K562 (cell line): ENCODE measurements at regions not wholly inside any gene's neighbourhood (a gene's known extent, or its start where the extent isn't known, plus 50 kb on each side); places are given as distances from the start of the nearest gene placed in this dataset.

Experiments used
- ATAC-seq: fragments of 200-7000 bp; cut with Tn5 transposase; 3 replicates; pipeline ENCODE4 v1.9.1; 2020; ENCODE audit warnings: moderate library complexity
- BruUV-seq: library from RNA; stranded (reverse); fragments of 400-500 nt; replicated peaks from 2 replicates; lab custom pipeline; 2021; lab: Mats Ljungman, UMichigan
- CTCF ChIA-PET: fragments of 300-600 bp; formaldehyde crosslinking; extraction: SDS; loops from one replicate; lab custom pipeline; 2021; ENCODE audit warnings: low intra/inter-chr PET ratio; lab: Yijun Ruan, JAX
- POLR2A ChIA-PET: fragments of 300-600, 350-650 bp; sonication (Branson Sonifier 250); formaldehyde crosslinking; extraction: SDS; loops from one replicate; lab custom pipeline; 2021; ENCODE audit warnings: antibody characterized with exemption, inconsistent platforms; lab: Yijun Ruan, JAX
- DNase-seq, 4 experiments: peaks; one replicate each; pipeline versions ENCODE4 v3.0.0 to v3.0.0-alpha.2; 2011 to 2018; ENCODE audit warnings: low spot score in 3 of 4, mixed read lengths in 3 of 4; ENCODE audit errors: extremely low read depth in 1 of 4
- FAIRE-seq: peaks from 2 replicates; lab custom pipeline; 2011; peaks lifted over from hg19 to GRCh38; lab: Jason Lieb, UNC
- H2AFZ ChIP-seq: 2 replicates; pipeline ENCODE4 v1.6.0; 2011; ENCODE audit warnings: low read depth, low read length, control low read depth, inconsistent platforms
- H3K27ac ChIP-seq: fragments of 200-600 bp; 3 replicates; pipeline ENCODE4 v1.8.0; 2011; ENCODE audit warnings: low read depth, mild to moderate bottlenecking, control low read depth, inconsistent platforms, low read length, moderate library complexity, mixed read lengths; ENCODE audit errors: extremely low read depth
- H3K27me3 ChIP-seq, 2 experiments: fragments of 300-600 bp in 1 of 2; 2 replicates in 1 of 2; 3 replicates in 1 of 2; pipeline versions ENCODE4 v1.6.0 to v1.8.0; 2011; ENCODE audit warnings: inconsistent platforms in 2 of 2, low read length in 2 of 2, mild to moderate bottlenecking in 1 of 2, mixed read lengths in 1 of 2, moderate library complexity in 1 of 2; ENCODE audit not compliant: control insufficient read depth in 2 of 2, insufficient read depth in 2 of 2
- H3K36me3 ChIP-seq: fragments of 300-600 bp; 3 replicates; pipeline ENCODE4 v1.8.0; 2011; ENCODE audit warnings: mild to moderate bottlenecking, low read length, inconsistent platforms; ENCODE audit not compliant: control insufficient read depth, insufficient read depth
- H3K4me1 ChIP-seq, 2 experiments: fragments of 200-600 bp in 1 of 2; replicated peaks in 1 of 2; 2 replicates in 1 of 2; 3 replicates in 1 of 2; pipeline versions ENCODE4 v1.5.1 to v1.8.0; 2011; ENCODE audit warnings: inconsistent platforms in 2 of 2, low read length in 2 of 2, mild to moderate bottlenecking in 1 of 2, mixed read lengths in 1 of 2, moderate library complexity in 1 of 2; ENCODE audit not compliant: control insufficient read depth in 2 of 2, insufficient read depth in 2 of 2
- H3K4me2 ChIP-seq: 2 replicates; pipeline ENCODE4 v1.6.1; 2011; ENCODE audit warnings: low read length, control low read depth, inconsistent platforms, mixed read lengths; ENCODE audit not compliant: insufficient read depth
- H3K4me3 ChIP-seq: fragments of 200-600 bp; sonication (generic), shearing (Covaris generic); 2 replicates; pipeline ENCODE4 v1.5.1; 2016; ENCODE audit warnings: control low read depth, inconsistent platforms
- H3K79me2 ChIP-seq: fragments of 200-600 bp; 3 replicates; pipeline ENCODE4 v1.8.0; 2011; ENCODE audit warnings: low read length, inconsistent platforms; ENCODE audit not compliant: control insufficient read depth, insufficient read depth
- H3K9ac ChIP-seq, 2 experiments: 2 replicates each; pipeline versions ENCODE4 v1.6.0 to v1.6.1; 2011; ENCODE audit warnings: low read depth in 2 of 2, low read length in 2 of 2, control low read depth in 1 of 2, inconsistent platforms in 1 of 2, mild to moderate bottlenecking in 1 of 2, mixed read lengths in 1 of 2; ENCODE audit not compliant: insufficient read depth in 1 of 2
- H3K9me1 ChIP-seq: one replicate; pipeline ENCODE4 v1.6.0; 2011; ENCODE audit warnings: inconsistent platforms, mild to moderate bottlenecking, low read length, moderate library complexity; ENCODE audit not compliant: control insufficient read depth, insufficient read depth
- H3K9me3 ChIP-seq: replicated peaks from 2 replicates; pipeline ENCODE4 v1.5.1; 2011; ENCODE audit warnings: low read depth, low read length, inconsistent platforms; ENCODE audit not compliant: control insufficient read depth, insufficient read depth
- H4K20me1 ChIP-seq: replicated peaks from 2 replicates; pipeline ENCODE4 v1.6.1; 2011; ENCODE audit warnings: low read length, inconsistent platforms, mixed read lengths; ENCODE audit not compliant: control insufficient read depth, insufficient read depth
- CTCF ChIP-seq, 3 experiments: IDR thresholded peaks in 2 of 3; conservative IDR thresholded peaks in 1 of 3; 2 replicates each; pipeline ENCODE4 v1.5.1; 2011 to 2012; ENCODE audit warnings: low read length in 3 of 3, mild to moderate bottlenecking in 3 of 3, control low read depth in 2 of 3, improper control_type of control experiment in 1 of 3, inconsistent platforms in 1 of 3, low read depth in 1 of 3, mixed read lengths in 1 of 3, moderate library complexity in 1 of 3; ENCODE audit not compliant: insufficient read depth in 2 of 3
- FOS ChIP-seq: IDR thresholded peaks from 3 replicates; pipeline ENCODE4 v1.6.1; 2011; ENCODE audit not compliant: insufficient read length; ENCODE audit errors: extremely low read depth
- MCM3 ChIP-seq: fragments of 450-650 bp; IDR thresholded peaks from 2 replicates; pipeline ENCODE4 v1.6.1; 2016
- RREB1 ChIP-seq: fragments of 250-450 bp; sonication (Bioruptor Pico); IDR thresholded peaks from 2 replicates; pipeline ENCODE4 v1.4.0; 2020
- TGIF2 ChIP-seq: sonication (generic); formaldehyde crosslinking; IDR thresholded peaks from 2 replicates; pipeline ENCODE4 v1.8.1; 2022; ENCODE audit warnings: mild to moderate bottlenecking, missing genetic modification reagents, moderate library complexity
- ZFP30 ChIP-seq: fragments of 250-450 bp; sonication (Bioruptor Pico); IDR thresholded peaks from 2 replicates; pipeline ENCODE4 v1.8.0; 2022; ENCODE audit warnings: moderate library complexity, mild to moderate bottlenecking, inconsistent platforms, borderline replicate concordance
- WGBS: fragments of 100-300 bp; shearing (Covaris generic); methylation state at CpG from one replicate; pipeline ENCODE4 v1.1.6; 2016; ENCODE audit warnings: low coverage, mixed read lengths; ENCODE audit not compliant: insufficient coverage; ENCODE audit errors: missing lambda C conversion rate; 5-methylcytosine and 5-hydroxymethylcytosine counted together
- in situ Hi-C: fragments of 300-500 bp; cut with MboI; formaldehyde crosslinking; loops from 4 replicates; pipeline ENCODE4 v1.15.0; 2018; ENCODE audit warnings: inconsistent platforms, mixed read lengths
- intact Hi-C: fragments of 100-400 bp; cut with micrococcal nuclease; formaldehyde crosslinking; loops from 2 replicates; pipeline ENCODE4 v1.14.2; 2022

- TF ChIP-seq RREB1 (CRISPR knock-in tag) (no peak), FOS (no peak), MCM3 (no peak), TGIF2 (CRISPR knock-in tag) (no peak), ZFP30 (no peak)
Observed at GRCh38 chr4:57635910-57636309, 525.7 kb upstream of the IGFBP7 start (continued).

- ChIA-PET POLR2A (no interaction called here), CTCF (no interaction called here)
- Histone ChIP-seq H3K9me3 (no peaks in the 10 kb centered on the region), H3K4me2 (no peak overlapping the region), H3K79me2 (no peaks in the 10 kb centered on the region), H3K36me3 (no peaks in the 10 kb centered on the region), H3K9ac (no peak overlapping the region), H3K4me3 (no peak overlapping the region), H3K27me3 (no peaks in the 10 kb centered on the region), H3K4me1 (no peaks in the 10 kb centered on the region), H3K9me1 (no peaks in the 10 kb centered on the region), H4K20me1 (no peaks in the 10 kb centered on the region), H3K27ac (no peak overlapping the region), H2AFZ (no peak overlapping the region)
- DNase-seq, result no peak
- no peak for FAIRE-seq
- BruUV-seq, result no TSS peak
- intact Hi-C loops (no loop called here), in situ Hi-C loops (no loop called here)
- no peak for ATAC-seq
- 0% methylated on average over 3 of the region's 3 CpGs for WGBS
- TF ChIP-seq RREB1 (CRISPR knock-in tag), result no peak
- no peak for TF ChIP-seq CTCF (IDR thresholded peaks at IDR 0.05 in 2 of 3, conservative IDR thresholded peaks at IDR 0.05 in 1 of 3; ENCODE audit: insufficient read depth in 2 of 3, low read depth in 1 of 3, low read length in 3 of 3)
Observed at GRCh38 chr4:57633212-57633859, 523.2 kb upstream of the IGFBP7 start.
